ENCODE measurements at regions not wholly inside any gene's neighbourhood (a gene's known extent, or its start where the extent isn't known, plus 50 kb on each side); places are given as distances from the start of the nearest gene placed in this dataset.

DNA sequence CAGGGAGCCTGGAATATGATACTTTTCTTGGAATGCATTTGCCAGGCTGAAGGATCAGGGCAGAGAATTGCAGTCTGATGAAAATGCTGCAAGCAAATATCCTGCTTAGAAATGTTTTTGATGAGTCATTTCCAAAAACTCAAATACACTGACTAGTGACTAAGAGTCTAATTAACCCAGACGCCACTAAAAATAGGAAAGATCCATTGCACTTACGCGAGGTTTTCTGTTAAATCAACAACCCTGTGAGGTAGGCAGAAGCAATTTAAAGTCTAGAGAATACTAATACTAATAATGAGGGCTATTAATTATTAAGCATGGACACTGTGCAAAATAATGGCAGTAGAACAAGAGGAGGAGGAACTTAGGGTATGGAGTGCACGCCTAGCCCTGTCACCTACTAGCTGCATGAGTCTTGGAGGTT is 130.1 kb upstream of the DOK5 start (continued):
- TF ChIP-seq RARB (CRISPR knock-in tag; IDR thresholded peaks at IDR 0.05), result no peak
- no peak for TF ChIP-seq EHMT2 (IDR thresholded peaks at IDR 0.05; ENCODE audit: low read depth)
- TF ChIP-seq RFX5 (IDR thresholded peaks at IDR 0.05), result no peak
- TF ChIP-seq HEYL (CRISPR knock-in tag; IDR thresholded peaks at IDR 0.05), result no peak
- TF ChIP-seq BHLHE40 (IDR thresholded peaks at IDR 0.05; ENCODE audit: low read depth, low read length), result no peak
- TF ChIP-seq ZC3H11A (IDR thresholded peaks at IDR 0.05), result no peak
- no peak for TF ChIP-seq CHD4 (IDR thresholded peaks at IDR 0.05; ENCODE audit: borderline replicate concordance)
- TF ChIP-seq HDAC2 (IDR thresholded peaks at IDR 0.05), result no peak
- TF ChIP-seq ZNF302 (CRISPR knock-in tag; IDR thresholded peaks at IDR 0.05), result no peak
- TF ChIP-seq FOSL2 (IDR thresholded peaks at IDR 0.05), result peak; percentile 81
- TF ChIP-seq FOSL2 (CRISPR knock-in tag; IDR thresholded peaks at IDR 0.05), result peak; percentile 93
- TF ChIP-seq RCOR1 (IDR thresholded peaks at IDR 0.05; ENCODE audit: low read depth, low read length), result no peak
- peak; percentile 29 to 35; a peak in 1 of 5 replicates for TF ChIP-seq JUN (IDR thresholded peaks at IDR 0.05)
- peak; percentile 61 for TF ChIP-seq NFE2L2 (conservative IDR thresholded peaks at IDR 0.05; ENCODE audit: low read length)
- TF ChIP-seq FOXS1 (CRISPR knock-in tag; IDR thresholded peaks at IDR 0.05), result no peak
- TF ChIP-seq POLR2AphosphoS2 (conservative IDR thresholded peaks at IDR 0.05; ENCODE audit: low read length), result no peak
- TF ChIP-seq, protein P1, sequence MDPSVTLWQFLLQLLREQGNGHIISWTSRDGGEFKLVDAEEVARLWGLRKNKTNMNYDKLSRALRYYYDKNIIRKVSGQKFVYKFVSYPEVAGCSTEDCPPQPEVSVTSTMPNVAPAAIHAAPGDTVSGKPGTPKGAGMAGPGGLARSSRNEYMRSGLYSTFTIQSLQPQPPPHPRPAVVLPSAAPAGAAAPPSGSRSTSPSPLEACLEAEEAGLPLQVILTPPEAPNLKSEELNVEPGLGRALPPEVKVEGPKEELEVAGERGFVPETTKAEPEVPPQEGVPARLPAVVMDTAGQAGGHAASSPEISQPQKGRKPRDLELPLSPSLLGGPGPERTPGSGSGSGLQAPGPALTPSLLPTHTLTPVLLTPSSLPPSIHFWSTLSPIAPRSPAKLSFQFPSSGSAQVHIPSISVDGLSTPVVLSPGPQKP (IDR thresholded peaks at IDR 0.05; ENCODE audit: low read depth, low read length), result no peak
- no peak for TF ChIP-seq MAZ (IDR thresholded peaks at IDR 0.05; ENCODE audit: borderline replicate concordance, low read depth, low read length)
- TF ChIP-seq EP300 (IDR thresholded peaks at IDR 0.05), result peak; percentile 25 to 46; a peak in 2 of 5 replicates
- no peak for TF ChIP-seq KDM5A (IDR thresholded peaks at IDR 0.05)
- no peak for TF ChIP-seq HES2 (IDR thresholded peaks at IDR 0.05)
- TF ChIP-seq TP53 (CRISPR knock-in tag; IDR thresholded peaks at IDR 0.05), result no peak
- peak; percentile 88 for TF ChIP-seq MAFK (IDR thresholded peaks at IDR 0.05; ENCODE audit: partially characterized antibody)
- TF ChIP-seq ZFP36 (IDR thresholded peaks at IDR 0.05; ENCODE audit: borderline replicate concordance, partially characterized antibody), result no peak
- no peak for TF ChIP-seq USF2 (IDR thresholded peaks at IDR 0.05)

DNA sequence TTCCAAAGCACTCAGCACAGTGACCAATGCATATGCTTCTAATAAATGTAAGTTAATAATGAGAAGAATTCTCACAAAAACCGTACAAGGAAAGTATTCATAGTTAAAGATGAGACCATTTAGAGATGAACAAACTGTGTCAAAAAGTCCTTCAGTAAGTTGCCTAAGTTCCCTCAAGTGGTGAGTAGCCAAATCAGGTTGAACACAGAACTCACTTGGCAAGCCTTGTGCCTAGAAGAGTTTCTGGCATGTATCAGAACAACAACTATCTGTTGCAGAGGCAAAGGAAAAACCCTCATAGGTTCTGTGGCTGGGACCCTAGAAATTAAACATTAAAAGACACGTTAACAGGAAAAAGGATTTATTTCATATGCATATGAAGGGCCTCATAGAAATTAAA is 129.6 kb upstream of the DOK5 start:
- ChIA-PET POLR2A (no interaction called here), CTCF (no interaction called here)
- ATAC-seq (peak; percentile 26 to 41; a peak in 3 of 6 replicates), DNase-seq (ENCODE audit: low read depth in 1 of 2, low spot score in 1 of 2) (no peak), FAIRE-seq (peak; percentile 23)
- TF ChIP-seq RAD21 (conservative IDR thresholded peaks at IDR 0.05 in 1 of 2, IDR thresholded peaks at IDR 0.05 in 1 of 2) (no peak), TP53 (CRISPR knock-in tag; IDR thresholded peaks at IDR 0.05) (no peak), HOXB5 (CRISPR knock-in tag; IDR thresholded peaks at IDR 0.05) (no peak), SREBF2 (IDR thresholded peaks at IDR 0.05) (no peak), E2F6 (IDR thresholded peaks at IDR 0.05; ENCODE audit: borderline replicate concordance, low read depth) (no peak), HMGXB4 (CRISPR knock-in tag; IDR thresholded peaks at IDR 0.05; ENCODE audit: borderline replicate concordance) (no peak), ZNF302 (CRISPR knock-in tag; IDR thresholded peaks at IDR 0.05) (no peak), ZSCAN20 (CRISPR knock-in tag; IDR thresholded peaks at IDR 0.05) (no peak), CBX2 (IDR thresholded peaks at IDR 0.05; ENCODE audit: borderline replicate concordance, low read depth) (no peak), FOSB (CRISPR knock-in tag; IDR thresholded peaks at IDR 0.05) (no peak), PHF8 (IDR thresholded peaks at IDR 0.05; ENCODE audit: borderline replicate concordance, low read depth) (no peak), HEYL (CRISPR knock-in tag; IDR thresholded peaks at IDR 0.05) (no peak), EP300 (IDR thresholded peaks at IDR 0.05) (no peak), MAZ (IDR thresholded peaks at IDR 0.05; ENCODE audit: borderline replicate concordance, low read depth, low read length) (no peak), ZFP36 (IDR thresholded peaks at IDR 0.05; ENCODE audit: borderline replicate concordance, partially characterized antibody) (no peak), FOSL2 (IDR thresholded peaks at IDR 0.05) (no peak), FOSL2 (CRISPR knock-in tag; IDR thresholded peaks at IDR 0.05) (no peak), CTCF (IDR thresholded peaks at IDR 0.05) (no peak), EHMT2 (IDR thresholded peaks at IDR 0.05; ENCODE audit: low read depth) (no peak)
- H3K27ac ChIP-seq, result peak overlapping the region; percentile 58 to 61; a peak in 5 of 6 replicates
- H3K4me1 ChIP-seq, result peaks cover 49% of the 10 kb centered on the region
- H3K4me2 ChIP-seq, result peak overlapping the region; percentile 77
- no peak overlapping the region for H3K4me3 ChIP-seq
- H3K9me3 ChIP-seq, result no peaks in the 10 kb centered on the region
- WGBS (ENCODE audit: missing lambda C conversion rate), result 40% methylated on average over 2 of the region's 2 CpGs
